HCEC 1CT (cell line): ENCODE measurements at regions not wholly inside any gene's neighbourhood (a gene's known extent, or its start where the extent isn't known, plus 50 kb on each side); places are given as distances from the start of the nearest gene placed in this dataset.

Source experiments
- DNase-seq: peaks from one replicate; pipeline ENCODE4 v3.0.0-alpha.2; 2017

DNA sequence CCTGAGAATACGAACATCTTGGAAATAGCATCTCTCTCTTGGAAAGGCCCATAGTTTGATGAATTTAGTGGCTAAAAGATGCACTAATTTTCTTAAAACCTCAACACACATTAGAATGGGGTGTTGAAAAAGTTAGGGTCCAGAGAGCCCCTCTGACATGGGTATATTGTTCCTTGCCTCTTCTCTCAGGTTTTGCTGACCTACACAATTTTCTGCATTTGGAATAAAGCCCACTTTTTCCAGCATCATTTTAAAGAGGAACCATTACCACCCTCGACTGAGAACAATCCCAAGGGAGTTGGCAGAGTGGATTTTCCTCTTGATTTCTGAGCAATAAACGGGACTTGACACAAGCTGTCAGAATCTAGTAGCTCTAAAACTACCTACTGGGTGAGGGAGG lies 156.1 kb downstream of the PMP22 start:
- no peak for DNase-seq

- DNase-seq = peak; percentile 4
Measured at GRCh38 chr17:15106540-15106939, 158.6 kb downstream of the PMP22 start.

DNA sequence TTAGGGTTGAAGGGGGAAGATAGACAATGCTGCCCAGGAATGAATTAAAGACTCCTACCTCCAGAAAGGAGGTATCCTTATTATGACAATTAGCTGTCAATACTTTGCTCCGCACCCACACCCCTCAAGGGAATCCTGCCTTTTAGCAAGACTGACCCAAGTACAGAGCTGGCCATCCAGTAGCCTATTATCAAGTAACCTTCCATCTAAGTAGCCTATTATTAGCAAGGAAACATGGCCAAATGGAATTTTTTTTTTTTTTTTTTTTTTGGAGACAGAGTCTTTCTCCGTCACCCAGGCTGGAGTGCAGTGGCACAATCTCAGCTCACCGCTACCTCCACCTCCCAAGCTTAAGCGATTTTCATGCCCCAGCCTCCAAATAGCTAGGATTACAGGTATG lies 161.3 kb downstream of the PMP22 start:
- DNase-seq = no peak

DNA sequence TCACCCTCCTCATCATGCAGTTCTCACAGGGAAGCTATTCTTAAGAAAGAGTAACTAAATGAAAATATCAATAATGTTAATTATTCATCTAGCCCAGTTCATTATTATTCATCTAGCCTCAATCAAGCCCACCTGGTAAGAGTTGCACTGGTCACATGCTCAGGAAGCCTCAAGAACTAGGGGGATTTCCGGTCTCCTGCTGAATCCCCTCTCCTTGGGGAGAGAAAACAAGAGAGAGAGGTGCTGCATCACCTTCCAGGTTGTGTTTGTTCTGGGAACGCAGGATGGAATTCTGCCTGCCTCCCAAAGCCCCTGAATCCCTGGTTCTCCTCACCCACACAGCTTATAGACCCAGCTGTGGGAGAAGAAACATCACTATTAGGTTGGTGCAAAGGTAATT lies 164.0 kb downstream of the PMP22 start:
- DNase-seq = no peak

DNA sequence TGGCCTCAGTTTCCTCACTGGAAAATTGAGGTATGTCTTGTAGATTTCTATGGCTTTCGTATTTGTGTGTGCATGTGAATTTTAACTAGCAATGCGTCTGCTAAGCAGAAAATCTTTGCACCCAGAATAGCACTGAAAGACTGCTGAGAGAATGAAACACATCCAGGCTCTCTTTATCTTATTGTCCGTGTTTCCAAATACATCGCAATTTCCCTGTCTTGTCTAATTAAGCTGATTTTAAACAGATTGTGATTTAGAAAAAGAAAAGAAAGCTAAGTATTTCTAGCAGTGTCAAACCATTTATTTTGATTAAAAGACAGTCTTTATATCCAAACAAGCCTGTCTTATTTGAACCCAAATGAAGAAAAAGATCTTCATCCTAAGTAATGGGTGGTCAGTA lies 168.6 kb downstream of the PMP22 start:
- DNase-seq = no peak

DNA sequence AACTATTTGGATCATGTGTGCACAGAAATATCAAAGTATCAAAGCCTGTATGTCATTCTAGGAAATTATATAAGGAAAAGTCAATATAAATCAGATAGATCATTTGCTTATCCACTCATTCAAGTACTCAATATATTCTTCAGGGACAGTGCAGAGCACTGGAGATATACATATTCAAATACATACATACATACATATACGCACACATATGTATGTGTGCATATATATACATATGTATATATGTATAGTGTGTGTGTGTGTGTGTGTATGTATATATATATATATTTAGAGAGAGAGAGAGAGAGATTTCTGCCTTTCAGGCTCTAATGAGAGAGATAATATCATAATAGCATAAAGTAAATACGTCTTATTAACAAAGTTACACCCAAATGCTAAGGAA lies 169.2 kb downstream of the PMP22 start:
- no peak for DNase-seq

- peak; percentile 55 for DNase-seq
Measured at GRCh38 chr17:15092762-15093161, 172.4 kb downstream of the PMP22 start.

GRCh38 chr17:15092261-15092660 lies 172.9 kb downstream of the PMP22 start:
- DNase-seq = no peak

GRCh38 chr17:15091825-15092224 lies 173.3 kb downstream of the PMP22 start:
- DNase-seq = no peak

- no peak for DNase-seq
Measured at GRCh38 chr17:15090533-15090932, 174.6 kb downstream of the PMP22 start.

DNA sequence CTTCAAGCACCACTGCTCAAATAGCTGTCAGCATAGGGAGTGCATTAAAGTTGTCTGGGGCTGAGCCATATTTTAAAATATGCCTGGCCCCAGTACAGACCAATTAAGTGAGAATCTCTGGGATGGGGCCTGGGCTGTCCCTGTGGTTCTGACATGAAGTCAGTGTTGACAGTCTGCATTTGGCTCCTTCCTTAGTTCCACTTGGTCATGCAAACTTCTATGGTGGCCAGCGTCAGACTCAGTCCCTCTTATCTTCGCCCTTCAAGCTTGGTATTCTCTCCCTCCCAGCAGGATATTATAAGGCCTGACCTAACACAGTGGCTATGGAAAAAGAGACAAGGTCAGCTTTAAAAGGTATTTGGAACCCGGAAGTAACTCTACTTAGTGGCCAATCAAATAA lies 177.2 kb downstream of the PMP22 start:
- DNase-seq = no peak

GRCh38 chr17:15086776-15087295 lies 178.3 kb downstream of the PMP22 start:
- DNase-seq = no peak

GRCh38 chr17:15085890-15086677 lies 179.0 kb downstream of the PMP22 start:
- no peak for DNase-seq

DNA sequence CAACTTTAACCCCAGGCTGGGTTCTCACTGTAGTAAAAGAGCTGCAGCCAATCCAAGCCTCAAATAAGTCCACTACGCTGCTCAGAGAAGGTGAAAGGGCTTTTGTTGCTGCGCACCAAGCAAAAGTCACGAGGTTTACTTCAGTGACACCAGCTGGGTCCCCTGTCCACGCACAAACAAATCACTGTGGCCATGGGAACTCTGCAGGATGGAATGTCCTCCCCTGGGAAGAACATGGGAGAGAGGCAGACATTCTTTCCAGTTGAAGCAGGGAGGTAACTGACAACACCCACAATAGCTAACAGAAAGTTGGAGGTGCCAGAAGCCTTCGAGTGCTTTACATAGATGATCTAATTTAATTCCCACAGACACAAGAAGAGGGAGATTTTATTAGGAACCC lies 181.9 kb downstream of the PMP22 start:
- DNase-seq = no peak

DNA sequence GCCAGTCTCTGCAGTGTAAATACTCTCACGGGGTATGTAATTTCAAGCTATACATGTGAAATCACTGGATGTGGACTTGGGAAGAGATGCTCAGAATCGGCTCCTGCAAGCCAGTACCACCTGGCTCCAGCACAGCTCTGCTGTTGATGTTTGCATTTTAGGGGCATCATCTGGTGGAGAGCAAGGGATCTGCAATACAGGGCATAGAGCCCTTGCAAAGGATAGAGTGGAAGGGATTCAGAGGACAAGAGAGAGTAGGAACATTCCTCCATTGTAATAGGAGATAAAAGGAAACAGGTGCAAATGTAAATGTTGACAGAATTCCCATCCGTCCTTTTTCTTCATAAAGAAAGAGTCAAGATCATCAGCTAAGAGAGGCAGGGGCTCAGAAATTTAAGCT lies 184.1 kb downstream of the PMP22 start:
- no peak for DNase-seq

DNA sequence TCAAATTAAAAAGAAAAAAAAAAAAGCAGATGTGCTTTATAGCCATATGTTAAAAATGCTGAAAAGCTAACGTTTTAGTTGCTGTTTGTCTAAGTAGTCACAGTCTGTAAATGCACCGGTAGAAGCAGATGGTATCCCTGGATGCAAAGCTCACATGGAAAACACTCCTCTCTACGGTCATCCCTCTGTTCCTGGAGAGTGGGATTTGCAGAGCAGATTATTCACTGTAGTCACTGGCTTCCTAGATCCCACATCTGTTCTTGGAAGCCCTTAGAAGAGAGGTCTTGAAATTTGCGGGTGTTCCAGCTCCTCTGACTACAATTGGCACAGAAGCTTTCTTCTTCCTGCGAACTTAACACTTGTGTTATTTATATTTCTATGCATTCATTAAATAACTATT lies 186.6 kb downstream of the PMP22 start:
- no peak for DNase-seq

DNA sequence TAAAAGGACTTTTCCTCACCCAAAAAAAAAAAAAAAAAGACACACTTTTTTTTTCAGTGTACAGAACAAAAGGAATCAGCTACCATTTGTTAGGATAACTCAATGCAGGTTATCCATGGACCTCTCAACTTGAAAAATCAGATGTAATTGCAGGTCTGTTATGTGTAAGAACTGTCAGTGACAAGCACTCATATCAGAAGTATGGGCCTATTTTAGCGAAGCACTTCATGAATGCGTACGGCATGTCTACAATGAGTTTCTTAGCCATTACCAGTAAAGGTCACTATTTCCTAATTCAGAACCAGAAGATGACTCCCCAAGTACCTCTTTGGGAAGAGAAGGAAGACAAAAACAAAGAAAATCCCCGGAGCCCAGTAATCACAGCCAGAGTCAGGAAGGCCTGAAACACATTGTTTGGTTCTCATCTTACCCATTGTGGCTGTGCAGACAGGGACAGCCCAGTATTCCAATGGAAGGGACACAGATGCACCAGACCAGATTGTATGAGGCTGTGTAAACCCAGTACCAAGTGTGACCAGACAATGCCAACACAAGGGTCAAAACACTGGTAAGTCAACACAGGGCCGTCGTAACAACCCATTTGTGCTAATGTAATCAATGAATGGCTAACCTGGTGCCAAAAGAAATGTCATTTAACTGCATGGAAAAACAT lies 188.0 kb downstream of the PMP22 start:
- DNase-seq = no peak

GRCh38 chr17:15051933-15052332 lies 213.2 kb downstream of the PMP22 start:
- no peak for DNase-seq

DNA sequence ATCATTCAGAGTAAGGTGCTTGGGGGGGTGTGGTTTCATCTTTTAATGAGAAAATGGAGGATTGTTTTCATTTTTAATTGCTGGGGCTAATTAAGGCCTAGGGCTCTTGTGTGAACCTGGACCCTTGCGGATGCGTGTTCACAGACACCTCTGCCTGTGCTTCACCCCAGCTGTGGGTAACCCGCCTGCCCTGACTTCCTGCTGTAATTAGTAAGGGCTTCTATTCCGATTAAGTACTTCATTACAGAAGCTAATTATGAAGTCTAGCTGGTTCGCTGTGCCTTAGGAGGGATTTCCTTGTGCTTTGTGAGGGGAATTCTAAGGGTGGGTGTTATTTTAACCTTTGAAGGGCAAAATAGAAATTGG lies 215.3 kb downstream of the PMP22 start:
- no peak for DNase-seq

- DNase-seq = no peak
Measured at GRCh38 chr17:15048933-15049794, 216.0 kb downstream of the PMP22 start.

GRCh38 chr17:15048381-15048780 lies 216.7 kb downstream of the PMP22 start:
- DNase-seq = no peak

DNA sequence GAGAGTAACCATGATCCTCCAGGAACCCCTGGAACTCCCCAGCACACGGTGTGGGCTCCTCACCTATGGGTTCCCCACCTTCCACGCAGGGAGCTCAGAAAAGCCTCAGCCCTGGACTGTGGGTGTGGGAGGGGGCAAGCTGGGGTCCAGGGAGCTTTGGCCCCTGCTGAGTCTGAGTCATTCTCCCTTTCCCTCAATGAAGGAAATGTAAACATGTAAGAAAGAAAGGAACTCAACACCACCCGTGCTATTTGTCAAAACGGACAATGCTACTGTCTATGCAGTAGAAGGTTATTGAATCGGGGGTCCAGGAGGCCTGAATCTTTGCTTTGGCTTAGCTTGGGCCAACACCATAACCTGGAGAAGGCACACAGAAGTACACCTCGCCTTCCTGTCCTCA lies 222.8 kb downstream of the PMP22 start:
- no peak for DNase-seq

GRCh38 chr17:15039366-15039765 lies 225.8 kb downstream of the PMP22 start:
- DNase-seq = no peak

- DNase-seq = peak; percentile 1
Measured at GRCh38 chr17:15038656-15039055, 226.5 kb downstream of the PMP22 start.
